Hepatocyte (in vitro differentiated cells): ENCODE measurements at regions not wholly inside any gene's neighbourhood (a gene's known extent, or its start where the extent isn't known, plus 50 kb on each side); places are given as distances from the start of the nearest gene placed in this dataset.

ENCODE experiments used
- EZH2 ChIP-seq: fragments of 200-600 bp; sonication (generic); IDR thresholded peaks from 2 replicates; pipeline ENCODE4 v1.6.1; 2016; ENCODE audit warnings: antibody characterized with exemption, mild to moderate bottlenecking, borderline replicate concordance
- TF ChIP-seq, protein P1 (sequence below): fragments of 200-600 bp; sonication (generic); IDR thresholded peaks from 2 replicates; pipeline ENCODE4 v1.5.1; 2016; ENCODE audit warnings: antibody characterized with exemption, mild to moderate bottlenecking; ENCODE audit not compliant: poor library complexity

DNA sequence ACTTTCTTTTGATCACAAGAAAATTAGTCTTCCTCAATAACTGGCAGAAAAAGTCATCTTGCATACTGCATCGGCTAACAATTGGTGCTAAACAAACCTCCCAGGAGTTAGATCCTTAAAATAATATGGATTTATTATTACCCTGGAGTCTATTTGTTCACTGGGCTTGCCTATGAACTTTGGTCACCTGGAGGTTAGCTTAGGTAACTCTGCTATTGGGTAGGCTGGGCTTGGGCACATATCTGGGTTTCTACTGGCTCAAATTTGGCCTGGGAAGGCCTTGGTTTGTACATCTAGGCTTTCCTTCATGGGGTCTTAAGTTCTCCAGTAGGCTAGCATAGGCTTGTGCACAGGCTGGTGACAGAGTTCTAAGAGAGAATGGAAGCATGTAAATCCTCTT lies 279.9 kb downstream of the RASEF start:
- TF ChIP-seq, protein P1, sequence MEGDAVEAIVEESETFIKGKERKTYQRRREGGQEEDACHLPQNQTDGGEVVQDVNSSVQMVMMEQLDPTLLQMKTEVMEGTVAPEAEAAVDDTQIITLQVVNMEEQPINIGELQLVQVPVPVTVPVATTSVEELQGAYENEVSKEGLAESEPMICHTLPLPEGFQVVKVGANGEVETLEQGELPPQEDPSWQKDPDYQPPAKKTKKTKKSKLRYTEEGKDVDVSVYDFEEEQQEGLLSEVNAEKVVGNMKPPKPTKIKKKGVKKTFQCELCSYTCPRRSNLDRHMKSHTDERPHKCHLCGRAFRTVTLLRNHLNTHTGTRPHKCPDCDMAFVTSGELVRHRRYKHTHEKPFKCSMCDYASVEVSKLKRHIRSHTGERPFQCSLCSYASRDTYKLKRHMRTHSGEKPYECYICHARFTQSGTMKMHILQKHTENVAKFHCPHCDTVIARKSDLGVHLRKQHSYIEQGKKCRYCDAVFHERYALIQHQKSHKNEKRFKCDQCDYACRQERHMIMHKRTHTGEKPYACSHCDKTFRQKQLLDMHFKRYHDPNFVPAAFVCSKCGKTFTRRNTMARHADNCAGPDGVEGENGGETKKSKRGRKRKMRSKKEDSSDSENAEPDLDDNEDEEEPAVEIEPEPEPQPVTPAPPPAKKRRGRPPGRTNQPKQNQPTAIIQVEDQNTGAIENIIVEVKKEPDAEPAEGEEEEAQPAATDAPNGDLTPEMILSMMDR = no peak
- TF ChIP-seq EZH2 = no peak
